ENCODE measurements at regions not wholly inside any gene's neighbourhood (a gene's known extent, or its start where the extent isn't known, plus 50 kb on each side); places are given as distances from the start of the nearest gene placed in this dataset.

- TF ChIP-seq CTCF (IDR thresholded peaks at IDR 0.05) (no peak), CREM (CRISPR knock-in tag; IDR thresholded peaks at IDR 0.05) (no peak), SP1 (CRISPR knock-in tag; conservative IDR thresholded peaks at IDR 0.05) (no peak), MAX (CRISPR knock-in tag; IDR thresholded peaks at IDR 0.05) (no peak), TEAD1 (CRISPR knock-in tag; IDR thresholded peaks at IDR 0.05) (no peak), ATF3 (CRISPR knock-in tag; conservative IDR thresholded peaks at IDR 0.05) (no peak), FOXJ3 (CRISPR knock-in tag; IDR thresholded peaks at IDR 0.05; ENCODE audit: borderline replicate concordance) (no peak), ZNF263 (CRISPR knock-in tag; IDR thresholded peaks at IDR 0.05; ENCODE audit: low read depth) (no peak), ATF1 (CRISPR knock-in tag; IDR thresholded peaks at IDR 0.05) (no peak), NR1H2 (CRISPR knock-in tag; IDR thresholded peaks at IDR 0.05) (no peak), USF2 (CRISPR knock-in tag; IDR thresholded peaks at IDR 0.05) (no peak)
Measured at GRCh38 chr3:4174791-4175190, 128.4 kb upstream of the SETMAR start.
